Ishikawa (cell line): ENCODE measurements at regions not wholly inside any gene's neighbourhood (a gene's known extent, or its start where the extent isn't known, plus 50 kb on each side); places are given as distances from the start of the nearest gene placed in this dataset.

Experiments used
- CEBPB ChIP-seq: IDR thresholded peaks from 2 replicates; pipeline ENCODE4 v1.6.1; 2012
- CREB1 ChIP-seq: IDR thresholded peaks from 2 replicates; pipeline ENCODE4 v1.6.1; 2012; ENCODE audit warnings: low read depth
- EGR1 ChIP-seq: IDR thresholded peaks from 2 replicates; pipeline ENCODE4 v1.6.1; 2012
- EP300 ChIP-seq: IDR thresholded peaks from 2 replicates; pipeline ENCODE4 v1.6.1; 2012; ENCODE audit warnings: borderline replicate concordance
- FOXM1 ChIP-seq: IDR thresholded peaks from 2 replicates; pipeline ENCODE4 v1.6.1; 2012; ENCODE audit warnings: low read depth, borderline replicate concordance
- NFIC ChIP-seq: IDR thresholded peaks from 2 replicates; pipeline ENCODE4 v1.6.1; 2012
- RAD21 ChIP-seq: IDR thresholded peaks from 2 replicates; pipeline ENCODE4 v1.6.1; 2012; ENCODE audit warnings: low read depth
- TAF1 ChIP-seq: IDR thresholded peaks from 2 replicates; pipeline ENCODE4 v1.6.1; 2012; ENCODE audit warnings: low read depth, mild to moderate bottlenecking
- TCF12 ChIP-seq: IDR thresholded peaks from 2 replicates; pipeline ENCODE4 v1.6.1; 2012; ENCODE audit warnings: low read depth
- TEAD4 ChIP-seq: IDR thresholded peaks from 2 replicates; pipeline ENCODE4 v1.6.1; 2012
- YY1 ChIP-seq: IDR thresholded peaks from 2 replicates; pipeline ENCODE4 v1.6.1; 2012; ENCODE audit warnings: low read depth
- ZBTB7A ChIP-seq: IDR thresholded peaks from 2 replicates; pipeline ENCODE4 v1.6.1; 2012; ENCODE audit warnings: low read depth
- TF ChIP-seq, protein P1 (sequence below): IDR thresholded peaks from 2 replicates; pipeline ENCODE4 v1.6.1; 2012; ENCODE audit warnings: low read depth, mild to moderate bottlenecking
- TF ChIP-seq, protein P2 (sequence below): IDR thresholded peaks from 2 replicates; pipeline ENCODE4 v1.6.1; 2012
- TF ChIP-seq, protein P3 (sequence below): IDR thresholded peaks from 2 replicates; pipeline ENCODE4 v1.6.1; 2012

DNA sequence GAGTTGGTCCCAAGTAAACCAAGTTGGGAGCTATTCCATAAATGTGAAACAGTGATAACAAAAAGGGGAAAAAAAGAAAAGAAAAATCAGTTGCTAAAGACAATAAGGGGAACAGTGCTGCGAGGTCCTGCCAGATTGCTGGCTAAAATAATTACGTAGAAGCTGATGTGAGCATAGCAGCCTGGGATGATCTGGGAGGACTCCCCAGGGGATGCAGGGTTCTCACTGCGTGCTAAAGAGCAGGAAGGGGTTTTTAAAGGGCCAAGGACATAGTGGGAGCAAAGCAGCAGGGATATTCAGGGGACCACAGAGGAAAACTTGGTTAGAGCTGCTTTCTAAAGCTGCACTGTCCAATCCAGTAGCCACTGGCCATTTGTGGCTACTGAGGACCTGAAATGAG is 133.0 kb upstream of the UMPS start:
- no peak for TF ChIP-seq TAF1
- no peak for TF ChIP-seq TEAD4

DNA sequence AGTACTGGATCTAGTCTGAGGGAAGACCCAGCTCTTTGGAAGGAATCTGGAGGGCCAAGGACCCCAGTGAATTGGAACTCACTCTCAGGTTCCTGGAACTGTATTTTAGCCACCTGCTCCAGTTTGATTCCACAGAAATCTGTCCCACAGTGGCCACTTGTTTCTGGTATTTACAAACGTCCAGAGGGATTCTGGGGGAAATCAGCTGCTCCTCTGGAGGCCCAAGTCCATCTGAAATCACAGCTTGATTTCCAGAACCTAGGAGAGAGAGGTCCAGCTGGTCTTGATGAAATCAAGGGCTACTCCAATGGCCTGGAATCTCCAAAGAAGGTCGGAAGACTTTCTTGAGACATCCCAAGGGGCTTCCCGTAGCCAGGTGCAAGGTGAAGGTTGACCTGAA is 132.3 kb upstream of the UMPS start:
- TF ChIP-seq CREB1 (no peak), FOXM1 (no peak), YY1 (no peak), NFIC (no peak), TEAD4 (no peak), EGR1 (no peak), TAF1 (no peak), EP300 (no peak), TCF12 (no peak), CEBPB (no peak), ZBTB7A (no peak)
- TF ChIP-seq, protein P1, sequence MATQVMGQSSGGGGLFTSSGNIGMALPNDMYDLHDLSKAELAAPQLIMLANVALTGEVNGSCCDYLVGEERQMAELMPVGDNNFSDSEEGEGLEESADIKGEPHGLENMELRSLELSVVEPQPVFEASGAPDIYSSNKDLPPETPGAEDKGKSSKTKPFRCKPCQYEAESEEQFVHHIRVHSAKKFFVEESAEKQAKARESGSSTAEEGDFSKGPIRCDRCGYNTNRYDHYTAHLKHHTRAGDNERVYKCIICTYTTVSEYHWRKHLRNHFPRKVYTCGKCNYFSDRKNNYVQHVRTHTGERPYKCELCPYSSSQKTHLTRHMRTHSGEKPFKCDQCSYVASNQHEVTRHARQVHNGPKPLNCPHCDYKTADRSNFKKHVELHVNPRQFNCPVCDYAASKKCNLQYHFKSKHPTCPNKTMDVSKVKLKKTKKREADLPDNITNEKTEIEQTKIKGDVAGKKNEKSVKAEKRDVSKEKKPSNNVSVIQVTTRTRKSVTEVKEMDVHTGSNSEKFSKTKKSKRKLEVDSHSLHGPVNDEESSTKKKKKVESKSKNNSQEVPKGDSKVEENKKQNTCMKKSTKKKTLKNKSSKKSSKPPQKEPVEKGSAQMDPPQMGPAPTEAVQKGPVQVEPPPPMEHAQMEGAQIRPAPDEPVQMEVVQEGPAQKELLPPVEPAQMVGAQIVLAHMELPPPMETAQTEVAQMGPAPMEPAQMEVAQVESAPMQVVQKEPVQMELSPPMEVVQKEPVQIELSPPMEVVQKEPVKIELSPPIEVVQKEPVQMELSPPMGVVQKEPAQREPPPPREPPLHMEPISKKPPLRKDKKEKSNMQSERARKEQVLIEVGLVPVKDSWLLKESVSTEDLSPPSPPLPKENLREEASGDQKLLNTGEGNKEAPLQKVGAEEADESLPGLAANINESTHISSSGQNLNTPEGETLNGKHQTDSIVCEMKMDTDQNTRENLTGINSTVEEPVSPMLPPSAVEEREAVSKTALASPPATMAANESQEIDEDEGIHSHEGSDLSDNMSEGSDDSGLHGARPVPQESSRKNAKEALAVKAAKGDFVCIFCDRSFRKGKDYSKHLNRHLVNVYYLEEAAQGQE: no peak
- TF ChIP-seq, protein P2, sequence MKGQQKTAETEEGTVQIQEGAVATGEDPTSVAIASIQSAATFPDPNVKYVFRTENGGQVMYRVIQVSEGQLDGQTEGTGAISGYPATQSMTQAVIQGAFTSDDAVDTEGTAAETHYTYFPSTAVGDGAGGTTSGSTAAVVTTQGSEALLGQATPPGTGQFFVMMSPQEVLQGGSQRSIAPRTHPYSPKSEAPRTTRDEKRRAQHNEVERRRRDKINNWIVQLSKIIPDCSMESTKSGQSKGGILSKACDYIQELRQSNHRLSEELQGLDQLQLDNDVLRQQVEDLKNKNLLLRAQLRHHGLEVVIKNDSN: no peak
- TF ChIP-seq, protein P3, sequence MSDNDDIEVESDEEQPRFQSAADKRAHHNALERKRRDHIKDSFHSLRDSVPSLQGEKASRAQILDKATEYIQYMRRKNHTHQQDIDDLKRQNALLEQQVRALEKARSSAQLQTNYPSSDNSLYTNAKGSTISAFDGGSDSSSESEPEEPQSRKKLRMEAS: no peak

DNA sequence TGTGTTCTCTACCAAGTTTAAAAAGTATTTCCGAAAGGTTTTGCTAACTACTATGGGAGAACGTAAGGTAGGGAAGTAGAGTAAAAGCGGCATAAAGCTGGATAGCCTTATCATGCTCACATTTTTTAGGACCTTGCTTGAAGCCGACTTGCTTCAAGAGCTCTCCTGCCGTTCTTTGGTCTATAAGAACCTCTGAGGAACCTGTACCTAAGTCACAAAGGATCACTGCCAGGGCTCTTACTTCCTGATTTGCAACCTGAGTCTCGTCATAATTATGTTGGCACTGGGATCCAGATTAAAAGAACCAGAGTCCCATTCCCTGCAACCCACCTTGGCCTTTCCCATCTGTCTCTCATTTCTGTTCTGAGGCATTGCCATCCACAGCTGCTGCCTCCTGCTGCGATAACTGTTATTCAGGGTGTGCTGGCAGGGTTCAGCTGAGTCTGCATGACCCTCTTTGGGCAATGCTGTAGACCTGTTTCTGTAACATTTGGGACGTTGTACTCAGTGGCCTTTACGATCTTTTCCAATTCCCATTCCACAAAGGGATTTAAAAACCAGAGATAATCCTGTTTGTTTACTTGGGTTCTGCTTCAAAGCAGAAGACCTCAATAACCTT is 131.0 kb upstream of the UMPS start:
- TF ChIP-seq EGR1 (no peak), TEAD4 (no peak), ZBTB7A (no peak), YY1 (no peak), FOXM1 (no peak), NFIC (no peak), EP300 (no peak), CEBPB (no peak), TCF12 (no peak), RAD21 (no peak), CREB1 (no peak), TAF1 (no peak)
- TF ChIP-seq, protein P2: no peak
- TF ChIP-seq, protein P1: no peak
- TF ChIP-seq, protein P3: no peak

DNA sequence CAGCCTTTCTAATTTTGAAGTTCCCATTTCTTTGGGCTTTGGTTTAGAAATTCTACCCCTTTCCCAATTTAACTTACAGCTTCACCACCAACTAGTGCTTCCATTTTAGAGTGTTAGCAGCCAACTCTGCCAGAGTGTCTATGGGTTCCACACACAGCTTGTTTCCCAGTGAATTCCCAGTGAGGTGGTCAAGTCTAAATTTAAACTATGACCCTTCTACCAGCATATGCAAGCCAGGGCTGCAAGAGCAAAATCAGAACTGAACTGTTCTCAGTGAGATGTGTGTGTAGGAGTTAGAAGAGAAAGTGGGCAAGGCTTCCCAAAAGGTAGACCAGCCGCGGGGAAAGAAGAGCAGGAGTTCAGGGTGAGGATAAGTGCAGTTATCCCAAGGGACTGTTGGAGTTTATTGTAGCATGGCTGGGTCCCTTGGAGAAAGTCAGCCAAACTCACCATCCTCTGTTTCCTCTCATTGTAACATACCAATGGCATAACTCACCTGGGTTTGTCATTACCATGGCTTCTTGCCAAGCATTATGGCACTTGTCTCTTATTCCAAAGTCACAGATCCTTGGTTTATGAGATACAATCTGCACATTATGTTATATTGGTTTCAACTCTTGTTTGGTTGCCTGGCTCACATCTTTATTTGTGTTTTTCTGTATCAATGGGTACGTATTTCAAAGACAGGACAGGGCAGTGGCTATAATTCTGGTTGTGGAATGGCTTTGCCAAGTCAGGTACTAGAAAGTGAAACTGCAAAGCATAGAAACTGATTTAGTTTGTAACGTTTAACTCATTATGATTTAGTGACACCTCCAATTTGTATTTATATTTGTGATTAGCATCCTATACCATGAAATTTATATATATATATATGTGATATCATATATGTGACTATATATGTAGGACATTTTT is 130.2 kb upstream of the UMPS start:
- TF ChIP-seq EGR1: no peak
- peak; percentile 80 for TF ChIP-seq TEAD4
- TF ChIP-seq, protein P3: no peak
- TF ChIP-seq NFIC: peak; percentile 91
- TF ChIP-seq CEBPB: no peak
- no peak for TF ChIP-seq YY1
- TF ChIP-seq ZBTB7A: no peak
- no peak for TF ChIP-seq RAD21
- TF ChIP-seq, protein P1: no peak
- peak; percentile 45; the same call in 1 of the 2 replicates for TF ChIP-seq TCF12
- TF ChIP-seq FOXM1: no peak
- TF ChIP-seq EP300: peak; percentile 61; the same call in 1 of the 2 replicates
- TF ChIP-seq, protein P2: no peak
